NCI-H69 (cell line): ENCODE measurements at regions not wholly inside any gene's neighbourhood (a gene's known extent, or its start where the extent isn't known, plus 50 kb on each side); places are given as distances from the start of the nearest gene placed in this dataset.
"Not testable (repeated sequence)": the region's sequence is repeated elsewhere in the genome, so short reads cannot be mapped to it uniquely, and the experiment has no call there.

ENCODE experiments used
- DNase-seq: peaks from one replicate; lab custom pipeline; 2025; lab: John Stamatoyannopoulos, UW

DNA sequence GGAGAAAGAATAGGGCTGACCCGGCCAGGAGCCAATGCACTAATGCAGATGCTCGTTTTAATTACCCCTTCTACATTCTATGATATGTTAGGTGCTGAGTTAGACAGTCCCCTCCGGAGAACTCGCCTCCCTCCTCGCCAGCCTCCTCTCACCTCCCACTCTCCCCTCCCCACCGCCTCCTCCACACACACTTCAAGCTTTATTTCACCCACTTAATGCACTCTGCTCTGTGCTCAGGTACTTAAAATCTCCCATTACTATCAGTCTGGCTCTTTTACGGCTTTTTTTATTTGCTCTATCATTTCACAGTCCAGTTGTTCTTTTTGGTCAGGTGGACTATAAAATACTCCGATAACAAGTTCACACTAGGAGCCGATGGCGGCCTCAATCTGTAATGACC lies 231.6 kb downstream of the TEX36 start:
- no peak for DNase-seq

GRCh38 chr10:125450218-125450617 lies 232.7 kb downstream of the TEX36 start:
- DNase-seq, result no peak

GRCh38 chr10:125449571-125449970 lies 233.4 kb downstream of the TEX36 start:
- no peak for DNase-seq

DNA sequence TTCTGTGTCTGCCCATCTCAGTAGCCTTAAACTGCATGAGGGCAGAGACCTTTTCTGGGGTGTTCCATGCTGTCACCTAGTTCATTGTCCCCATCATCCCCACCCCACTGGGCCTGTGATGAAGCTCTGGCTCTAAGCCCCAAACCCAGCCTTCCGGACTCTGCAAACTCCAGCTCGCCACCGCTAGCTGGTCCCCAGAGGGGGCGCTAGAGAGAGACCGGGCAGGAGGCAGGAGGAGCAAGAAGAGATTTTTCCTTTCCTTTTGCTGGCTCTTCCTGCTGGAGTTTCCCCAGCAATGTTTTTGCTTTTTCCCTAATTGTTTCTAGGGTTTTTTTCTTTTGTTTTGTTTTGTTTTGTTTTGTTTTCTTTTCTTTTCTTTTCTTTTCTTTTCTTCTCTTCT lies 234.4 kb downstream of the TEX36 start:
- DNase-seq, result peak; percentile 8

DNA sequence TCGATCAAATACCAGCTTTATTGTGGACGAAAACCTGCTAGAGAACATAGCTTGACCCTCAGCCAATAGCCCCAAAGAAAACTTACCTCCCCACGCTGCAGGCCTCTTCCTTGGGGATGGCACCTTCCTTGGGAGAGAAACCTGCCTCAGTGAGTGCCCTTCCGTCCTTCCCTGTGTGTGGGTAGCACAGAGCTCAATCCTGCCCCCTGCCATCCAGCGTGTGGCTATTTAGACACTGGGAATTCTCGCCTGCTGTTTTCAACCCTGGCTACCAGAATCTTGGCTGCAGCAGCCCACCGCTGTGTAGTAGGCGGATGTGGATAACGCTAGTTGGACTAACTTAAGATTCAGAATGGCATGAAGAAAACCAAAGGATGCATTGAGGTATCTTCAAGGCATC lies 238.2 kb downstream of the TEX36 start:
- no peak for DNase-seq

- DNase-seq, result no peak
Observed at GRCh38 chr10:125442856-125443540, 240.0 kb downstream of the TEX36 start.

GRCh38 chr10:125441151-125441550 lies 241.8 kb downstream of the TEX36 start:
- DNase-seq, result no peak

DNA sequence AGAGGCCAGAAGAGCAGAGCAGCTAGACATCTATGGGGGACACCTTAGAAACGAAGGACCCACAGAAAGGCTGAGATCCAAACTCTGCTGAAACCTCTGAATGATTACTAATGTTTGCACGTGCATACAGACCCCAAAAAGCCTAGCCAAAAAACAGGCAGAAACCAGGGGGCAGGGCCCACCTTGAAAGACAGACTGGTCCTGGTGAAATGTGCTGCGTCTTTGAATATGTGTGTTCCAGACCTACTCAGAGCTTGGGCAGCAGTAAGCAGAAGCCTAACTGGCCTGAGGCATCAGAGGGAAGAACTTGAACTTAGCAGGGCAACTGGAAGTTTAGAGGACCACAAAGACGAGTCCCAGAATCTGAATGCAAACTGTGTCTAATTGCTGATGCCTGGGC lies 251.8 kb downstream of the TEX36 start:
- no peak for DNase-seq

GRCh38 chr10:125428054-125428453 lies 254.9 kb downstream of the TEX36 start:
- no peak for DNase-seq

DNA sequence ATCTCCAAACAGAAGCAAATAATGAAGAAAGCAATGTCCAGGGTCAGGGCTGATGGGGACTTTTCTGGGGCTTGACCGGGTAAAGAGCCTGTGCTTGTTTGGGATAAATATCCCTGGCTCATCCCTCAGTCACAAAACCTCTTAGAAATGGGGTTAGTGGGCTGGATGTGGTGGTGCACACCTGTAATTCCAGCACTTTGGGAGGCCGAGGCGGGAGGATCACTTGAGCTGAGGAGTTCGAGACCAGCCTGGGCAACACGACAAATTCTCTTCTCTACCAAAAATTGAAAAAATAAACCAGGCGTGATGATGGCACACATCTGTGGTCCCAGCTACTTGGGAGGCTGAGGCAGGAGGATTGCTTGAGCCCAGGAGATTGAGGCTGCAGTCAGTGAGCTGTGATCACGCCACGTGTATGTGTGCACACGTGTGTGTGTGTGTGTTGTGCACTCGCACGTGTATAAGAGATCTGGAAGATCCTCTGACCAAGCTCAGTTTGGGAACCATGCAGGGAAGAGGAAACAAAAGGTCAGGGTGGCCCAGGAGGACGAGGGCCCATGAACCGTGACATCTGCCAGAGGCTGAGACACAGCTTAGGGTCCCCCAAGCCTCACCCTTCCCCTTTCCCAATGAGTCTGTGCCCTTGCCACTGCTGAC lies 258.6 kb downstream of the TEX36 start:
- DNase-seq, result no peak

DNA sequence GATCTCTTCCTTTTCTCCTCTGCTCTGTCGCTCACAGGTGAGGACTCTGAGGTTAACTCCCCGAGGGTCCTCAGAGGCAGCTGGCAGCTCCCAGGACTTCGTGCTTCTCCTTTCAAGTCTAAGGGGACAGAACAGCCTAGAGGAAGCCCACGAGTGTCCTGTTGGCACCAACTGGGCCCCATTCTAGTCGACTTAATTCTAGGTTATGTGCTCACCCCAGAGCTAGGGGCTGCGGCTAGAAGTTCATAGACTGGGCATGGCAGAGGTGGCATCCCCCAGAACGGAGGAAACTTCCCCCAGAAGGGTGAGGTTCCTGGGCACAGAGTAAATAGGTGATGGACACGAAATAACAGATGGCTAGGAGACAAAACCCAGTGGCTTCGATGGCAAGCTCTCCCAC lies 259.4 kb downstream of the TEX36 start:
- no peak for DNase-seq

DNA sequence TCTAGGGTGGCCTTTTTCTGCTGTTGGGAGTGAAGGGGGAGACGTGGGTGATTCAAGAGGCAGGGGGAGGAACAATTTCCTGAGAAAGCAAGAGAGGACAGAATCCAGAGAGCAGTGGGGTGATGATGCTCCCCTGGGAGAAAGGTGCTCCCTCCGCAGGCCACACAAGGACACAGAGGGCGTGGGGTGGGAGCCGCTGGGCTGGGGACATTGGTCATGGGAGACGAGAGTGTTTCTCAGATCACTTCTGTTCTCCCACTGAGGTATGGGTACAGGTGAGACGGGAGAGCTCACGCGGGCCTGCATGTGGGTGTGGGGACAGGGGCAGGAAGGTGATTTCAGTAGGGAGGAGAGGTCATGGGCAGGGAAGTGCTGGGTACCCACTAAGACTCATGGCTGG lies 259.5 kb upstream of the CTBP2 start:
- DNase-seq, result no peak

DNA sequence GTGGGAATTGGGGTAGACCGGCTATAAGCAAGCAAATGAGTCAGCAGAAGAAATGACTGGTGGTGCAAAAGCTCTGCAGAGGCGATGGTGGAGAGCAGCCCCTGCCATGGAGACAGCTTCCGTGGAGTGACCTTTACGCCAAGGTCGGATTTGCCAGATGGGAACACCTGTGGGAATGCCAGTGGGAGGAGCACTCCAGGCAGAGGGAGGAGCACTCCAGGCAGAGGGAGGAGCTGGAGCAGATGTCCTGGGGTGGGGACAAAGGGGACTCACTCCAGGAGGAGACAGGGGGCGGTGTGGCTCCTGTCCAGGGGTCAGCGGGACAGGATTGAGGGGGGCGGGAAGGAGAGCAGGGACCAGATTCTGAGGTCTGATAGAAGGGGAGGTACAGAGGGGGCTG lies 258.8 kb upstream of the CTBP2 start:
- DNase-seq, result no peak

- no peak for DNase-seq
Observed at GRCh38 chr10:125417605-125418004, 257.2 kb upstream of the CTBP2 start.

- DNase-seq, result no peak
Observed at GRCh38 chr10:125415964-125416363, 255.6 kb upstream of the CTBP2 start.

DNA sequence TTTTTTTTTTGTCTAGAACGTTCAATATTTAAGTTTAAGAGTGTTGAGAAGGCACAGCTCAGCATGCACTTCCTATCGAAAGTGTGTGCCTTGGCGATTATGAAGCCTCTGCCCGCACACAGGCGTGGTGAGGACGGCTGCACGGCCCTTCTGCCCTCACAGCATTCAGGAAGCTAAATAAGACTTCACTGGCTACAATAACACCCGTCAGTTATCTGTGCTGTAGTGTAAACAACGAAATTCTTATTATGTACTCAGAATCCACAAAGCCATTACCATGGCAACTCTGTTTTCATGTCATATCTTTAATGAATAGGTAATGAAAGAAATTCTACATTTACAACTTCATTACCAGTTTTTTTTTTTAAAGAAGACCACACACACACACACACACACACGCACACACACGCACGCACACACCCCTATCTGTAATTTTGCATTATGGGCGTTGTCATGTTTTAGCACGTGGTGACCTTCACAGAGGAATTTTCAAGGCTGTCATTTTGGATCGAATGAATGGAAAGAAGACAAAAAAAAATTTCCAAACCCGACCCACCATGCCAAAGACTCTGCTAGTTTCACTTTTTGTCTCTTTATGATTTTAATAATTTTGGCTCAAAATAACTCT lies 254.8 kb upstream of the CTBP2 start:
- no peak for DNase-seq

DNA sequence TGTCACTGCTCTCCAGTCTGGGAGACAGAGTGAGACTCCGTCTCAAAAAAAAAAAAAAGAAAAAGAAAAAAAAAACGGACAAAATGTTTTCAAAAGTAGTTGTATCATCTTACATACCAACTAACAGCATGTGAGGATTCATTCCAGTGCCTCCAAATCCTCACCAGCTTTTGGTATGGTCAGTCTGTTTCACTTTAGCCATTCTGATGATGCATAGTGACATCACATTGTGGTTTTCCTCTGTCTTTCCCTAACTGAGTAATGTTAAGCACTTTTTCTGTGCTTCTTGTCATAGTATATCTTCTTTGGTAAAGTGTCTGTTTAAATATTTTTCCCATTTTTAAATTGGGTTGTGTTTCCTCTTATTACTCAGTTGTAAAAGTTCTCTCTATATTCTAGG lies 251.4 kb upstream of the CTBP2 start:
- no peak for DNase-seq

DNA sequence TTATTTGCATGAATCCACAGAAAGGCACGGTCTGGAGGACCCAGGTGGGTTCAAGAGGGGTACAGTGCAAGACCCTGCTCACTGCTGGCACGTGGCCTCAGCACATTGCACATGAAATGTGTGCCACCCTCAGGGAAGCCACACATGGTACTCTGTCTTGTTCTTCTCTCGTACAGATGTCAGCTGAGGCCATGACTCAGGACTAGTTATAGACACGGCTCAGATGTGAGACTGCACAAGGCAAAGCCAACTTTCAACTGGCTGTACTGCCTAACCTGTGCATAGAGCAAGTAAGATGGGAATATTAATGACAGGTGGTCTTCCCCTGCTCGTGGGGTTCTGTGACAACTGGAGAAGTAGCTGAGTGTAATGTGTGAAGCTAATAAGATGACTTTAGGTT lies 249.4 kb upstream of the CTBP2 start:
- DNase-seq, result no peak

- no peak for DNase-seq
Observed at GRCh38 chr10:125407557-125407956, 247.2 kb upstream of the CTBP2 start.

DNA sequence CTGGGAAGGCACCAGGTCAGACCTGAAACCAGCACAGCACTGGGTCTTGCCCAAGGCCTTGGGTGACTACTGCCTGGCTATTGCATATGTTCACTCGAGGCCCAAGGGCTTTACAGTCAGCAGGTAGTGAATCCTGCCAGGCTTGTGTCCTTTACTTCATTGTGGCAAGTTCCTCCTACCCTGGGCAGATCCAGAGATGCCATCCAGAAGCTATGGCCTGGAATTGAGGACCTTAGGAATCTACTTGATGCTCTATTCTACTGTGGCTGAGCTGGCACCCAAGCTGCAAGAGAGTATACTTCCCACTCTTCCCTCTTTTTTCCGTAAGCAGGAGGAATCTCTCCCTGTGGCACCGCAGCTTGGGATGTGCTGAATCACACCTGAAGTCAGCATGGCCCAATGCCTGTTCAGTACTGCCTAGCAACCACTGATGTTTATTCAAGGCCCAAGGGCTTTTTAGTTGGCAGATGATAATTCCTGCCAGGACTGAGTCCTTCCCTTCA lies 246.7 kb upstream of the CTBP2 start:
- no peak for DNase-seq

DNA sequence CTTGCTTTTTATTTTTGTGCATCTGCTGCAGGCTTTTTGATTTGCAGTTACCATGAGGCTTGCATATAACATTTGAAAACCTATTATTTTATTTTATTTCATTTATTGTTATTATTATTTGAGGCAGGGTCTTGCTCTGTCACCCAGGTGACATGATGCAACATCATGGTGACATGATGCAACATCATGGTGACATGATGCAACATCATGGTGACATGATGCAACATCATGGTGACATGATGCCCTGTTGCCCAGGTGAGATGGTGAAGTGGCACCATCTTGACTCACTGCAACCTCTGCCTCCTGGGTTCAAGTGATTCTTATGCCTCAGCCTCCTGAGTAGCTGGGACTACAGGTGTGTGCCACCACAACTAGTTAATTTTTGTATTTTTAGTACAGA lies 244.5 kb upstream of the CTBP2 start:
- DNase-seq, result not testable (repeated sequence)

DNA sequence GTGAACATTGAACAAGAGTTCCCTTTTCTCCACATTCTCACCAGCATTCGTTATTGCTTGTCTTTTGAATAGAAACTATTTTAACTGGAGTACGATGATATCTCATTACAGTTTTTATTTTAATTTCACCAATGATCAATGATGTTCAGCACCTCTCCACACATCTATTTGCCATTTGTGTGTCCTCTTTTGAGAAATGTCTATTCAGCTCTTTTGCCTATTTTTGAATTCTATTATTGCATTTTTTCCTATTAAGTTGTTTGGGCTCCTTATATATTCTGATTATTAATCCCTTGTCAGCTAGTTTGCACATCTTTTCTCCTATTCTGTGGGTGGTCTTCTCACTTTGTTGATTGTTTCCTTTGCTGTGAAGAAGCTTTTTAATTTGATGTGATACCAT lies 241.1 kb upstream of the CTBP2 start:
- DNase-seq, result no peak

GRCh38 chr10:125399289-125399688 lies 238.9 kb upstream of the CTBP2 start:
- DNase-seq, result no peak
